ENCODE measurements at regions not wholly inside any gene's neighbourhood (a gene's known extent, or its start where the extent isn't known, plus 50 kb on each side); places are given as distances from the start of the nearest gene placed in this dataset.

GRCh38 chr4:115596265-115597001 lies 483.0 kb upstream of the NDST4 start:
- TF ChIP-seq TAF1 (IDR thresholded peaks at IDR 0.05; ENCODE audit: low read depth): no peak
- no peak for TF ChIP-seq ZBTB7A (IDR thresholded peaks at IDR 0.05; ENCODE audit: low read depth)
- no peak for TF ChIP-seq CREB1 (IDR thresholded peaks at IDR 0.05; ENCODE audit: low read depth)
- TF ChIP-seq TEAD4 (IDR thresholded peaks at IDR 0.05): no peak
- TF ChIP-seq NFIC (IDR thresholded peaks at IDR 0.05): no peak
- TF ChIP-seq CEBPB (IDR thresholded peaks at IDR 0.05): no peak
- TF ChIP-seq, protein P1, sequence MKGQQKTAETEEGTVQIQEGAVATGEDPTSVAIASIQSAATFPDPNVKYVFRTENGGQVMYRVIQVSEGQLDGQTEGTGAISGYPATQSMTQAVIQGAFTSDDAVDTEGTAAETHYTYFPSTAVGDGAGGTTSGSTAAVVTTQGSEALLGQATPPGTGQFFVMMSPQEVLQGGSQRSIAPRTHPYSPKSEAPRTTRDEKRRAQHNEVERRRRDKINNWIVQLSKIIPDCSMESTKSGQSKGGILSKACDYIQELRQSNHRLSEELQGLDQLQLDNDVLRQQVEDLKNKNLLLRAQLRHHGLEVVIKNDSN (IDR thresholded peaks at IDR 0.05): no peak

GRCh38 chr4:115580901-115581300 lies 467.5 kb upstream of the NDST4 start:
- no peak for TF ChIP-seq YY1 (IDR thresholded peaks at IDR 0.05; ENCODE audit: low read depth)
- no peak for TF ChIP-seq ZBTB7A (IDR thresholded peaks at IDR 0.05; ENCODE audit: low read depth)
- TF ChIP-seq FOXM1 (IDR thresholded peaks at IDR 0.05; ENCODE audit: borderline replicate concordance, low read depth): no peak
- no peak for TF ChIP-seq EP300 (IDR thresholded peaks at IDR 0.05; ENCODE audit: borderline replicate concordance)
- TF ChIP-seq CEBPB (IDR thresholded peaks at IDR 0.05): no peak
- TF ChIP-seq, protein P1 (IDR thresholded peaks at IDR 0.05): no peak
- TF ChIP-seq TCF12 (IDR thresholded peaks at IDR 0.05; ENCODE audit: low read depth): no peak
- TF ChIP-seq CREB1 (IDR thresholded peaks at IDR 0.05; ENCODE audit: low read depth): no peak
- TF ChIP-seq EGR1 (IDR thresholded peaks at IDR 0.05): no peak

DNA sequence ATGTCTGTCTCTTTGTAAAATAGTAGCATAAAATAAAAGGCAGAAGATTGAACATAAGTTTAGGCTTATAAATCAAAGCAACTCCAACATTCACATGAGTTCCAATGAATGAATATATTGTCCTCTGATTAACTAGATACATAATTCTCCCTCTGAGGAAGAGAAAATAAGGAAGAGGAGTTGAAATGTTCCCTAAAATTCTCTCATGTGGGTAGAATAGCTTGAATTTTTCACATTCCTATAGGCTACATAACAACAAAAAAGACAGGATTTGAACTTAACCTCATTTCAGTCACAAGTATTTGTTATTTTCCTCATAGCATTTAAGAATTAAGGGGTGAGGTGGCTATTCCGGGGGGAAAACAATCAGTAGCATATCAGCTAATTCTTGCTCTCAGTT lies 462.4 kb upstream of the NDST4 start:
- TF ChIP-seq TAF1 (IDR thresholded peaks at IDR 0.05; ENCODE audit: low read depth) (no peak), YY1 (IDR thresholded peaks at IDR 0.05; ENCODE audit: low read depth) (no peak), REST (IDR thresholded peaks at IDR 0.05; ENCODE audit: low read depth) (no peak), RAD21 (IDR thresholded peaks at IDR 0.05; ENCODE audit: low read depth) (no peak), TEAD4 (IDR thresholded peaks at IDR 0.05) (no peak), CREB1 (IDR thresholded peaks at IDR 0.05; ENCODE audit: low read depth) (no peak), NFIC (IDR thresholded peaks at IDR 0.05) (no peak), ZBTB7A (IDR thresholded peaks at IDR 0.05; ENCODE audit: low read depth) (no peak), CEBPB (IDR thresholded peaks at IDR 0.05) (no peak), FOXM1 (IDR thresholded peaks at IDR 0.05; ENCODE audit: borderline replicate concordance, low read depth) (no peak), EGR1 (IDR thresholded peaks at IDR 0.05) (no peak), TCF12 (IDR thresholded peaks at IDR 0.05; ENCODE audit: low read depth) (no peak), EP300 (IDR thresholded peaks at IDR 0.05; ENCODE audit: borderline replicate concordance) (no peak)
- TF ChIP-seq, protein P2, sequence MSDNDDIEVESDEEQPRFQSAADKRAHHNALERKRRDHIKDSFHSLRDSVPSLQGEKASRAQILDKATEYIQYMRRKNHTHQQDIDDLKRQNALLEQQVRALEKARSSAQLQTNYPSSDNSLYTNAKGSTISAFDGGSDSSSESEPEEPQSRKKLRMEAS (IDR thresholded peaks at IDR 0.05): no peak
- TF ChIP-seq, protein P1 (IDR thresholded peaks at IDR 0.05): no peak

- TF ChIP-seq CREB1 (IDR thresholded peaks at IDR 0.05; ENCODE audit: low read depth) (no peak), EGR1 (IDR thresholded peaks at IDR 0.05) (no peak), FOXM1 (IDR thresholded peaks at IDR 0.05; ENCODE audit: borderline replicate concordance, low read depth) (no peak), TCF12 (IDR thresholded peaks at IDR 0.05; ENCODE audit: low read depth) (no peak), CEBPB (IDR thresholded peaks at IDR 0.05) (no peak), EP300 (IDR thresholded peaks at IDR 0.05; ENCODE audit: borderline replicate concordance) (no peak), YY1 (IDR thresholded peaks at IDR 0.05; ENCODE audit: low read depth) (no peak), NFIC (IDR thresholded peaks at IDR 0.05) (no peak), REST (IDR thresholded peaks at IDR 0.05; ENCODE audit: low read depth) (no peak), TEAD4 (IDR thresholded peaks at IDR 0.05) (no peak), ZBTB7A (IDR thresholded peaks at IDR 0.05; ENCODE audit: low read depth) (no peak), RAD21 (IDR thresholded peaks at IDR 0.05; ENCODE audit: low read depth) (no peak), TAF1 (IDR thresholded peaks at IDR 0.05; ENCODE audit: low read depth) (no peak)
- TF ChIP-seq, protein P1 (IDR thresholded peaks at IDR 0.05): no peak
- TF ChIP-seq, protein P2 (IDR thresholded peaks at IDR 0.05): no peak
Measured at GRCh38 chr4:115562506-115562905, 449.1 kb upstream of the NDST4 start.

DNA sequence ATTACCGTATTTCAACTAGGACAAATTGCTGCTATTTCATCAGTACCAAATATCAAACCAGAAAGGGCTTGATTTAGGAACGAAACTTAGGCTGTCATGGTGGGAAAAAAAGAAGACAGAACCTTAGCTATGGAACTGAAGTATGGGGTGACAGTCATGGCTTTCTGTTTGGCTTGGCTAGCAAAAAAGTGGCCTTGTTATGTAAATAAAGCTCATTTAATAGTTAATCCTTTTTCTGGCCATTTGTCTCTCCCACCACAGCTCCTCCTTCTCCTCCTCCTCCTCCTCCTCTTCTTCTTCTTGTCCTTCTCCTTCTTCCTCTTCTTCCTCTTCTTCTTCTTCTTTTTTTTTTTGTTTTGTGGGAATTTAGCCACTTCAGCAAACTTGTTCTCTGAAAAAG lies 434.7 kb upstream of the NDST4 start:
- TF ChIP-seq YY1 (IDR thresholded peaks at IDR 0.05; ENCODE audit: low read depth) (no peak), EGR1 (IDR thresholded peaks at IDR 0.05) (no peak), ZBTB7A (IDR thresholded peaks at IDR 0.05; ENCODE audit: low read depth) (no peak), CEBPB (IDR thresholded peaks at IDR 0.05) (no peak), NFIC (IDR thresholded peaks at IDR 0.05) (no peak), TCF12 (IDR thresholded peaks at IDR 0.05; ENCODE audit: low read depth) (no peak), CREB1 (IDR thresholded peaks at IDR 0.05; ENCODE audit: low read depth) (no peak), TAF1 (IDR thresholded peaks at IDR 0.05; ENCODE audit: low read depth) (no peak), REST (IDR thresholded peaks at IDR 0.05; ENCODE audit: low read depth) (no peak), FOXM1 (IDR thresholded peaks at IDR 0.05; ENCODE audit: borderline replicate concordance, low read depth) (no peak), RAD21 (IDR thresholded peaks at IDR 0.05; ENCODE audit: low read depth) (no peak), EP300 (IDR thresholded peaks at IDR 0.05; ENCODE audit: borderline replicate concordance) (no peak), TEAD4 (IDR thresholded peaks at IDR 0.05) (no peak)
- TF ChIP-seq, protein P2 (IDR thresholded peaks at IDR 0.05): no peak
- TF ChIP-seq, protein P1 (IDR thresholded peaks at IDR 0.05): no peak
